Superior temporal gyrus (tissue), 1 donor: ENCODE measurements at regions not wholly inside any gene's neighbourhood (a gene's known extent, or its start where the extent isn't known, plus 50 kb on each side); places are given as distances from the start of the nearest gene placed in this dataset.

Experiments
- DNase-seq: peaks from one replicate; pipeline ENCODE4 v3.0.0-alpha.2; 2016; ENCODE audit errors: extremely low spot score

- DNase-seq: no peak
Observed at GRCh38 chr1:37240897-37241296, 206.6 kb upstream of the GRIK3 start.

- DNase-seq: no peak
Observed at GRCh38 chr1:37242501-37242900, 208.2 kb upstream of the GRIK3 start.

DNA sequence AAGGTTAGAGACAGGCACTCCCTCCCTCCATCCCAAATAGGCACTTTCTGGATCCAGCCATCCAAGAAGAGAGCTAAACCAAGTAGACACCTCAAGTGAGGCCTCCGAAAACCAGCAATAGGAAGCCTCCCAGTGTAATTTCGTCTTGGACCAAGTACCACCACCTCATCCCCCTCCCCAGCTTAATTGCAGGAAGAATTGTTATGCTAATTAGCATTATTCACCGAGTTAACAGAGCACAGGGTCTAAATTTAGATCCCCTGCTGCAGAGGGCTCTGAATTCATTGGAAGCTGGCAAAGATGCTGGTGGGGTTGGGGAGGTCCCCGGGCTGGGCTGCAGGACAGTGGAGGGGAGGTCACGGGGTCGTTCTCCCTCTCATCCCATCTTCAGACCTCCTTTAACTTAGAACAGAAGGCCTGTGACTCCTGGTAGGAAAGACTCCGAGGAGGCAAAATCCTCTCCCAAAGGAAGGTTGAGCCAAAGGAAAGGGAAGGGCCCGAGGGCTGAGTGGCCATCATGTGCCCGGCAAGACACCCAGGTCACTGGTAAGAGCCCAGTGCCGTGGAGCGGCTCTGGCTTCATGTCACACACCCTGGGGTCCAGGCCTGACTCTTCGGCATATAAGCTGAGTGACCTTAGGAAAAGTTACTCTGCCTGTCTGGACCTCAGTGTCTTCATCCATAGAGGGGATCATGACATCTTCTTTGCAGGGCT, 209.2 kb upstream of the GRIK3 start:
- no peak for DNase-seq

GRCh38 chr1:37244083-37244480, 209.8 kb upstream of the GRIK3 start:
- DNase-seq: no peak

GRCh38 chr1:37244815-37245214, 210.5 kb upstream of the GRIK3 start:
- DNase-seq: no peak

DNA sequence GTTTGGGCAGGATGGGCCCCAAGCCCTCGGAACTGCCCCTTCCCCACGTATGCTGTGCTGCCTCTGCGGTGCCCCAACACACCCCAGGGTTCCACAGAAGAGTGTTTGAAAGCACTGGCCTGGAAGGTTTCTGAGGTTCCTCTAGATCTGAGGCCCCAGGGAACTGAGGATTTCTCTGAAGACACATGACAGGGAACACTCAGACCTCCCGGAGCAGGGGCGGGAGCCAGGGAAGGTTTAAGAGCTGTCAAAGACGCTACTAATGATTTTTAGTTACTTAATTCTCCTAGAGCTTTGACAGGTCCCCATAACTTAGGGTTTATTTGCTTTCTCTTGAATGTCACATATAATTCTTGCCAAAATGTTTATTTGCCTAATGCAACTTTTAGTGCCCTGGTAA, 212.3 kb upstream of the GRIK3 start:
- no peak for DNase-seq

DNA sequence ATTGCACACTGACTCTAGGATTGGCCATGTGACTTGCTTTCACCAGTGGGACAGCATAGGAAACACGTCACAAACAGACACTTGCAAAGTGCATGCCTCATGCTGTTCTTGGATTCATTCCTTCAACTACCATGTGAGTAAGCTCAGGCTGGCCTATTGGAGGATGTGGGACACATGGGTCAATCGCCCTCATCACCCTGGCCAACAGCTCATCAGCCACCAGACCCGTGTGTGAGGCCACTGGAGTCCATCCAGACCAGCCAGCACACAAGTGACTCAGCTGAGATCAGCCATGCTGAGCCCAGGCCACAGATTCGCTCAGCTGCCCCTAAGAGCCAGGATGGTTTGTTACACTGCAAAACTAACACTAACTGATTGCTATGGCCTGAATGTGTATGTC, 216.1 kb upstream of the GRIK3 start:
- DNase-seq: no peak

DNA sequence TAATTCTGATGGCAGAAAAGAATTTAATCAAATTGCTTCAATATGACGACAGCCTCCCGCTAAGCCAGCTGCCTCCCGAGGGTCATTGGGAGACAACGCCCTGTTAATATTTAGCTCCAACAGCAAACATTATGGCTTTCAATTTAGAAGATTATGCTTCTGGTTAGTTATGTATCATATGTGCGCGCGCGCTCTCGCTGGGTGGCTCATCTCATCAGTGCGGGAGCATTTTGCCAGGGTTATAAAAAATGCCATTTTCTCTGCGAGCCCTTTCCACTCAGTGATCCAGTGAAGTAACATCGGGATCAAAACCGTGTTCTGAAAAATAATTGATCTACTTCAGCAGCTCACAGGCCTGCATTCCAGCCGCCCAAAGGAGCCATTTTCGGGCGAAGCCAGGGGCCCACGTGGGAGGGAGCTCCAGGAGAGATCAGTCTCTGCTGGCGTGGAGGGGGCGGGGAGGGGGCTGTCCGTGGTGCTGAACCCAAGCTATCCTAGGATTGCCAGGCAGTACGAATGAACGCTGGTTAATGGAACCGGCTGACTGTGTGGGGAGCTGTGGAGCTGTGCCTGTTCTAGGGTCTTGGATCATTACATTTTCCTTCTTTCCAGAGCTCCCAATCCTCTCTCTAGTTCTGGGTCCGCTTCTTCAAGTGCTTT, 219.1 kb upstream of the ZC3H12A start:
- peak; percentile 26 for DNase-seq

DNA sequence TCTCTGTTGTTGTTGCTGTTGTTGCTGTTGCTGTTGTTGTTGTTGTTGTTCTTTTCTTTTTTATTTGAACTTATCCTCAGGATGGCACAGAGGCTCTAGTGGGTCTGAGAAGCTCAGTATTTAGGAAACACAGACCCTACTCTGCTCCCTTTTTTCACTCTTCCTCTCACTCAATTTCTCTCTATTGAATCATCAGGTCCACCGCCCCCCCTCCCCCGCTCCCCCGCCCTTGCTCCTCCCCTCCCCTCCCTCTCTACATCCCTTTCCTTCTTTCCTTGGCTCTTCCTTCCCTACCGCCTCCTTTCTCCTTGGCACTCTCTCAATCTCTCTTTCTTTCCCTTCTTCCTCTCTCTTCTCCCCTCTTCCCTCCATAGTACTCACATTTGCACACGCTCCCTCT, 218.5 kb upstream of the ZC3H12A start:
- DNase-seq: no peak

- DNase-seq: no peak
Observed at GRCh38 chr1:37257646-37258045, 216.7 kb upstream of the ZC3H12A start.

- DNase-seq: no peak
Observed at GRCh38 chr1:37258068-37258467, 216.3 kb upstream of the ZC3H12A start.

- no peak for DNase-seq
Observed at GRCh38 chr1:37259019-37259418, 215.4 kb upstream of the ZC3H12A start.

DNA sequence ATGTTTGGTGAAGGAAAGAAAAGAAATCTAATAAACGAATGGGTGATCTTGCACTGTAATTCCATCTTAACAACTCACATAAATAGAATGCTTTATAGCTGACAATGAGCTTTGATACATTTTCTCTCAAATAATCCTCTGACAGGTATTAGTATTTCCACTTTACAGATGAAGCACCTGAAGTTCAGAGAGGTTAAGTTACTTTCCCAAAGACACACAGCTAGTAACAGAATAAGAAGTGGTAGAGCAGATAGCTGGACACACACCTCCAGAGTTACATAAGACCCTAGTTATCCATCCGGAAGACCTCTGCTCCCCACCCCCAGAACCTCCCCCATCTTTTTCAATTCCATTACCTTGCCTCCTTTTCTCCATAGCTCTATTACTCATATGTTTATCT, 213.3 kb upstream of the ZC3H12A start:
- DNase-seq: no peak

- no peak for DNase-seq
Observed at GRCh38 chr1:37262439-37263170, 211.8 kb upstream of the ZC3H12A start.

- DNase-seq: no peak
Observed at GRCh38 chr1:37265156-37265555, 209.2 kb upstream of the ZC3H12A start.

DNA sequence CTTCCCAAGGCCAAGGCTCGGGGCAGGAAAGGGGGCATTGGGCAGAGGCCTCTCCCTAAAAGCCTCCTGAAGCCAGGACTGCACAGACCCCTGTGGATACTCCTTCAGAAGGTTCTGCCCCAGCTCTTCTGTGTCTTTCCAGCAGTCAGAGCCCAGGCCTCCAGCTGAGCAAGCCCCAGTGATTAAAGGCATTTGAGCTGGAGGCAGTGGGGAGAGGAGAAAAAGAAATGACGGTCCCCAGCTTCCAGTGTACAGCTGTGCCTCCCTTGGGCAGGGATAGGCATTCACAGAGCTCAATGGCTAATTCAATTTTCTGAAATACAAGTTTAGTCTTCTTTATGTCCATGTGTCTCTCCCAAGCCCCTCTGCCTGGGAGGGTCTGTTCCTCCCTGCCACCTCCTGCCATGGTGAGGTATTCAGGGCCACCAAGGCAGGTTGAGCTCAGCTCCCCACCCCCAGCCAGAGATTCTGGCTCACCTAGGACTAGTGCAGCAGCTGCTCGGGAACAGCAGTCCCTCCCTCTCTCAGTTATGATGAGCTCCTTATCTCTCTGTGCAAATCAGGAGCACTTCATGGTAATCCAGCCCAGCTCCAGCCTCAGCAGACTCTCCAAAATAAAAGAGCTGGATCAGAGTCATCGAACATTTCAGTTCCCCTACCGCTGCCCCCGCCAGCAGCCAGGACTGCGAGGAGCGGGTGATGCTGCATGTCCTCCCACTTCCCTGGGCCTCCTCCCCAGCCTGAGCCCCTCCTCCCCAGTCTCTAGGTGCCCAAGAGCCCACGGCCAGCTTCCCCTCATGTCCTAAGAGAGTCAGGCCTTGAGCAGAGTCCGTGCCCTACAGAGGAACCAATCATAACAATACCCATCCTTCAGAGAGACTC, 208.4 kb upstream of the ZC3H12A start:
- DNase-seq: no peak

DNA sequence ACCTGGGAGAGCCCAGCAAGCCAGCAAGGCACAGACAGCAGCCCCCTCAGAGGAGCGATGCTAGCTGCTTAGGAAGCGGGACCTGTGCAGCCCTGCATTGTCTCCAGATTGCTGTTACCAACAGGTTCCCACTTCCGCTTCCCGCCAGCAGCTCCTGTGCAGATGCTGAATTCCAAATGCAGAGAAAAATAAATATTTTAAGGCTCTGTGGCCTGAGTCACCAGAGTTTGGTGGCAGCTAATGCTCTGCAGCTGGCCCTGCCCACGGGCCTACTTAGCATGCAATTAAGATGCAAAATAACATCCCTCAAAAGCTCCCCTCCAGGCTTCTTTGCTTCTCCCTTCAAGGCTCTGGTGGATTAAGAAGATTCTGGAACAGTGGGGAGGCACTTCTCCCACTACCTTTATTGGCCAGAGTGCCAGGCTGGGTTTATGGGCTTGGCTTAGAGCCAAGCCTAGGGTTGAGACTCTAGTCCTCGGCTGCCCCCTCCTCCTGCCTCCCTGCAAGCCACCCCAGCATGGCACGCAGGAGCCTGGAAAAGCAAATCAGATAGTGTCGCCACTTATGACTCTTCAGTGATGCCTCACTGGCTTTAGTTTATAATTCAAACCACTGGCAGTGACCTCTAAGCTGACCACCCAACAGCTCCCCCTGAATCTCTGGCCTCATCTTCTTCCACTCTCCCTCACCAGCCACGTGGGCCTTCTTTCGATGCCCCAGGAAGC, 207.1 kb upstream of the ZC3H12A start:
- peak; percentile 29 for DNase-seq

GRCh38 chr1:37270639-37271038, 203.7 kb upstream of the ZC3H12A start:
- DNase-seq: no peak

- DNase-seq: no peak
Observed at GRCh38 chr1:37272626-37273025, 201.8 kb upstream of the ZC3H12A start.

GRCh38 chr1:37274486-37274885, 199.9 kb upstream of the ZC3H12A start:
- DNase-seq: no peak

DNA sequence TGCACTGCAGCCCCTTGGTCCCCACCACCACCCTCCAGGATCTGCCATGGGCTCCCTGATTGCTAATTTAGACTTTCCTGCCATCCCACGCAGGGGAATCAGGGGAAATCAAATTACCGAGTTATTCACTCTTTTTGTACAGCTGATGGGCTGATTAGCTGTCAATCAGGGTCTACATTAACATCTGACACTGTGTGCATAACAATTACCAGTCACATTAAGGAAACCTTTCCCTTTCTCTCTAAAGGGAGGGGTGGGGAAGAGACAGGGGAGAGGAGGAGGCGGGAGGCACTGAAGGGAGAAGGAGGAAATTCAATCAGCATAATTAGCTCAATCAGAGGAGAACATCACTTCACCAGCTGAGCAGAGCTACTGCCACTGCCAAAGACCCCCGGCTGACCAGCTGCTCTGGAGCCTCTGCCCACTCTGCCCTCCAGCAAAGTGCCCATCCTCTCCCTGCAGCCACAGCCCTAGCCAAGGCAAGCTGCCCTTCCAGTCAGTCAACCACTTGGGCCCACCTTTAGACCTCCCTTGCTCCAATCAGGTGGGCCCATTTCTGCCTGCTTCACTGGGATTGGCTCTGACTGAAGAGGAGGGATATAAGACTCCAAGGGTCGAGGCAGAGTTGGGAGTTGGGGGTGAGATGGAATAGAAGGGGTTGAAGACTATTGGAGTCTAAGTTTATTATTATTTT, 199.3 kb upstream of the ZC3H12A start:
- DNase-seq: no peak
